ENCODE measurements at regions not wholly inside any gene's neighbourhood (a gene's known extent, or its start where the extent isn't known, plus 50 kb on each side); places are given as distances from the start of the nearest gene placed in this dataset.

- intact Hi-C loops (cut with DNase I) = no loop called here
- H3K36me3 ChIP-seq = no peaks in the 10 kb centered on the region
- no peaks in the 10 kb centered on the region for H3K9me3 ChIP-seq
- 17% methylated on average over 6 of the region's 6 CpGs for WGBS
- H3K27ac ChIP-seq = no peak overlapping the region
- H3K4me1 ChIP-seq (replicated peaks) = no peaks in the 10 kb centered on the region
- no peak overlapping the region for H3K4me3 ChIP-seq
- no peak for TF ChIP-seq POLR2AphosphoS5 (IDR thresholded peaks at IDR 0.05)
- no peak for TF ChIP-seq POLR2A (IDR thresholded peaks at IDR 0.05)
- TF ChIP-seq CTCF (IDR thresholded peaks at IDR 0.05) = no peak
- no peak for DNase-seq (ENCODE audit: low spot score)
- H3K27me3 ChIP-seq (replicated peaks; ENCODE audit: insufficient read depth) = no peaks in the 10 kb centered on the region
These were observed 423.6 kb downstream of the HAO1 start for GRCh38 chr20:7516621-7517111.

GRCh38 chr20:7520361-7520760 is 419.9 kb downstream of the HAO1 start:
- no peak overlapping the region for H3K4me3 ChIP-seq
- no peak overlapping the region for H3K27ac ChIP-seq
- TF ChIP-seq CTCF (IDR thresholded peaks at IDR 0.05) (no peak), POLR2AphosphoS5 (IDR thresholded peaks at IDR 0.05) (no peak), POLR2A (IDR thresholded peaks at IDR 0.05) (no peak)
- no peaks in the 10 kb centered on the region for H3K9me3 ChIP-seq
- intact Hi-C loops (cut with DNase I) = no loop called here
- H3K36me3 ChIP-seq = no peaks in the 10 kb centered on the region
- WGBS = 88% methylated on average over 4 of the region's 4 CpGs
- H3K4me1 ChIP-seq (replicated peaks) = no peaks in the 10 kb centered on the region
- no peak for DNase-seq (ENCODE audit: low spot score)
- no peaks in the 10 kb centered on the region for H3K27me3 ChIP-seq (replicated peaks; ENCODE audit: insufficient read depth)

- Histone ChIP-seq H3K4me3 (no peak overlapping the region), H3K36me3 (no peaks in the 10 kb centered on the region), H3K27ac (no peak overlapping the region), H3K27me3 (replicated peaks; ENCODE audit: insufficient read depth) (no peaks in the 10 kb centered on the region), H3K9me3 (no peaks in the 10 kb centered on the region), H3K4me1 (replicated peaks) (no peaks in the 10 kb centered on the region)
- TF ChIP-seq CTCF (IDR thresholded peaks at IDR 0.05) (no peak), POLR2A (IDR thresholded peaks at IDR 0.05) (no peak), POLR2AphosphoS5 (IDR thresholded peaks at IDR 0.05) (no peak)
- no peak for DNase-seq (ENCODE audit: low spot score)
- intact Hi-C loops (cut with DNase I) = no loop called here
These were observed 417.0 kb downstream of the HAO1 start for GRCh38 chr20:7523288-7523687.

- DNase-seq (ENCODE audit: low spot score) = no peak
- no peaks in the 10 kb centered on the region for H3K9me3 ChIP-seq
- H3K27me3 ChIP-seq (replicated peaks; ENCODE audit: insufficient read depth) = no peaks in the 10 kb centered on the region
- H3K4me1 ChIP-seq (replicated peaks) = no peaks in the 10 kb centered on the region
- intact Hi-C loops (cut with DNase I) = no loop called here
- H3K27ac ChIP-seq = no peak overlapping the region
- TF ChIP-seq CTCF (IDR thresholded peaks at IDR 0.05) (no peak), POLR2A (IDR thresholded peaks at IDR 0.05) (no peak), POLR2AphosphoS5 (IDR thresholded peaks at IDR 0.05) (no peak)
- no peak overlapping the region for H3K4me3 ChIP-seq
- H3K36me3 ChIP-seq = no peaks in the 10 kb centered on the region
These were observed 400.2 kb downstream of the HAO1 start for GRCh38 chr20:7540018-7540417.

GRCh38 chr20:7540923-7541322 is 399.3 kb downstream of the HAO1 start:
- no peak for DNase-seq (ENCODE audit: low spot score)
- Histone ChIP-seq H3K9me3 (no peaks in the 10 kb centered on the region), H3K27ac (no peak overlapping the region), H3K4me3 (no peak overlapping the region), H3K27me3 (replicated peaks; ENCODE audit: insufficient read depth) (no peaks in the 10 kb centered on the region), H3K4me1 (replicated peaks) (no peaks in the 10 kb centered on the region), H3K36me3 (no peaks in the 10 kb centered on the region)
- TF ChIP-seq POLR2A (IDR thresholded peaks at IDR 0.05) (no peak), CTCF (IDR thresholded peaks at IDR 0.05) (no peak), POLR2AphosphoS5 (IDR thresholded peaks at IDR 0.05) (no peak)
- intact Hi-C loops (cut with DNase I) = no loop called here
- 83% methylated on average over 2 of the region's 2 CpGs for WGBS
